ENCODE measurements at regions not wholly inside any gene's neighbourhood (a gene's known extent, or its start where the extent isn't known, plus 50 kb on each side); places are given as distances from the start of the nearest gene placed in this dataset.
"Not testable (repeated sequence)": the region's sequence is repeated elsewhere in the genome, so short reads cannot be mapped to it uniquely, and the experiment has no call there.

GRCh38 chr6:144361016-144361415 lies 75.9 kb downstream of the UTRN start:
- Mint-ChIP-seq H3K9me3 (no peaks in the 10 kb centered on the region), H3K27ac (no peak overlapping the region), H3K27me3 (no peaks in the 10 kb centered on the region), H3K36me3 (no peaks in the 10 kb centered on the region), H3K4me3 (no peak overlapping the region), H3K4me1 (ENCODE audit: low read depth) (peaks cover 73% of the 10 kb centered on the region)
- CTCF ChIA-PET = interaction anchor here (1.6 kb wide), 1 partner anchor 14 kb away, joined by 5 read pairs; no protein-coding TSS in a partner anchor
- DNase-seq = no peak
- intact Hi-C loops (cut with micrococcal nuclease) = no loop called here
- POLR2A ChIA-PET = interaction anchor here (0.7 to 1.2 kb wide), 3 partner anchors 11 to 19 kb away, joined by 3 to 4 read pairs (median 3); no protein-coding TSS in a partner anchor

DNA sequence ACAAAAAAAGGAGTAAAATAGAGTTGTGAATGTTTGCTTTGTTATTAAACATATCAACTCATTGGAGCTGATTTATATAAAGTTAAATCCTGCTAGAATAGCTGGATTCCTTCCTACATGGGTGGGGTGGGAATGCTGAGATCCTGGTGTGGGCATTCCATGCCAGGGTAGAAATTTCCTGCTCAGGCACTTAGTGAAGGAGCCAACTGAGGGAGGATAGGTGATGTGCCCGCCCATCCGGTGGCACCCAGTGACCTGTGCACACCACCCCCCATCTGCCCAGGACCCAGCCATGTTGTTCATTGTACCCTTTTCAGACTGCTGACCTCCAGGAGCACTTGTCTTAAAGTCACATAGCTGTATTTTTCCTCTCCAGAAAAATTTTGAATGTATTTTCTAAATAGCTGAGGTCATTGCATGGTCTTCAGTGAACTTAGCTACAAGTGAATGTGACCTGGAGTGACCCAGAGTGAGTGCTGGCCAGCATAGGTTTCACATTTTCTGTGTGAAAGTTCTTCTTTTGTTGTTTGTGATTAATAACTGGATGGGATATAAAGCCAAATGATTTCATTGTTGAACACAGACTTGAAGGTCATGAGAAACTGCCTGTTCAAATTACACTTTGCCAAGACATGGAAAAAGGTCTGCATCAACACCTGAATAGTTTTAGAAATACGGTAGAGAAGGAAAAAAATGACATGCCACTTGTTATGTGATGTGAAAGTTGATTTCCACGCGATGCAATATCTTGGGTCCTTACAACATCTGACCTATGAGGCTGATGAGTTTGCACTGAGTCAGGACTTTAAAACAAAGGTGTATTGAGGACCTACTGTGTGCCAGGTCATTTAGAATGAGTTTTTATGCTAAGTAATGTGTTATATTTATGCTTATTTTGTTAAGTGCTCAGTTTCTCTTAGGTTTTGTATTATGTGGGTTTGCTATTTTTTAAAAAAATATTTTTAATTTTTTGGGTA lies 77.2 kb downstream of the UTRN start:
- peaks cover 65% of the 10 kb centered on the region for H3K4me1 Mint-ChIP-seq (ENCODE audit: low read depth)
- no peaks in the 10 kb centered on the region for H3K9me3 Mint-ChIP-seq
- no peak overlapping the region for H3K4me3 Mint-ChIP-seq
- H3K27me3 Mint-ChIP-seq = no peaks in the 10 kb centered on the region
- DNase-seq = no peak
- ChIA-PET CTCF (no interaction called here), POLR2A (interaction anchor here (0.9 to 1.3 kb wide), 2 partner anchors 16 to 26 kb away, joined by 3 to 4 read pairs; no protein-coding TSS in a partner anchor)
- intact Hi-C loops (cut with micrococcal nuclease) = loop anchor here (1.0 kb wide), 1 partner anchor 8 kb away; no protein-coding TSS in a partner anchor
- peak overlapping the region; percentile 13 for H3K27ac Mint-ChIP-seq
- H3K36me3 Mint-ChIP-seq = no peaks in the 10 kb centered on the region

DNA sequence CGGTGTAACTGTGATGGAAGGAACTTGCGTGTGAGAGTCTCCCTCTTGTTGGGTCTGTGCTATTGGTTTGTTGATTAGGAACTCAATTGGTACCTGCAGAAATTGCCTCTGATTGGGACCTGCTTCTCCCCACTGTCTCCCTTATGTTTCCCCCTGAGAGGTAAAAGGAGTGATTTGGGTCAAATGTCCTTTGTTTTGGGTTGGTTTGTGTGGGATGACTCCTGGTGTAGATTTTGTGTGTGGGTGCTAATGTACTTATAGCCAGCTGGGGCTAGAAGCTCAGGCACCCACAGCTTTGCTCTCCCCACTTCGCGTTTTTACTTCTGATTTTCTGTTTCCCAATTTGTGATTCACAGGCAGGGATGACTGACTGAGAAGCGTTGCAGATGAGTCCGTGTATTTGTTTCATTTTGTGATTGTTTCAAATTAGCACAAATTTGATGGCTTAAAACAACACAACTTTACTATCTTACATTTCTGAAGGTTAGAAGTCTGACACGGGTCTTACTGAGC lies 79.1 kb downstream of the UTRN start:
- peak overlapping the region; percentile 45 for H3K4me3 Mint-ChIP-seq
- ChIA-PET CTCF (interaction anchor here (1.0 kb wide), 2 partner anchors 14 to 265 kb away, joined by 3 to 4 read pairs; no protein-coding TSS in a partner anchor), POLR2A (interaction anchor here (1.0 to 1.4 kb wide), 2 partner anchors 17 to 79 kb away, joined by 3 to 5 read pairs; partner anchors contain the start of gene UTRN)
- peak overlapping the region; percentile 23 for H3K27ac Mint-ChIP-seq
- no peaks in the 10 kb centered on the region for H3K27me3 Mint-ChIP-seq
- intact Hi-C loops (cut with micrococcal nuclease) = no loop called here
- DNase-seq = no peak
- no peaks in the 10 kb centered on the region for H3K9me3 Mint-ChIP-seq
- peaks cover 55% of the 10 kb centered on the region for H3K4me1 Mint-ChIP-seq (ENCODE audit: low read depth)
- peaks cover under 1% of the 10 kb centered on the region for H3K36me3 Mint-ChIP-seq

GRCh38 chr6:144364782-144365181 lies 79.6 kb downstream of the UTRN start:
- intact Hi-C loops (cut with micrococcal nuclease) = no loop called here
- POLR2A ChIA-PET = interaction anchor here (1.4 kb wide), 1 partner anchor 18 kb away, joined by 5 read pairs; no protein-coding TSS in a partner anchor
- H3K36me3 Mint-ChIP-seq = peaks cover 6% of the 10 kb centered on the region
- H3K9me3 Mint-ChIP-seq = peaks cover 4% of the 10 kb centered on the region
- peaks cover 57% of the 10 kb centered on the region for H3K4me1 Mint-ChIP-seq (ENCODE audit: low read depth)
- H3K4me3 Mint-ChIP-seq = peak overlapping the region; percentile 45
- peak overlapping the region; percentile 23 for H3K27ac Mint-ChIP-seq
- H3K27me3 Mint-ChIP-seq = no peaks in the 10 kb centered on the region
- CTCF ChIA-PET = interaction anchor here (1.0 kb wide), 1 partner anchor 14 kb away, joined by 4 read pairs; no protein-coding TSS in a partner anchor
- DNase-seq = no peak

- Mint-ChIP-seq H3K27me3 (no peaks in the 10 kb centered on the region), H3K27ac (no peak overlapping the region), H3K4me3 (no peak overlapping the region), H3K9me3 (peaks cover 6% of the 10 kb centered on the region), H3K36me3 (peaks cover 8% of the 10 kb centered on the region), H3K4me1 (ENCODE audit: low read depth) (peaks cover 56% of the 10 kb centered on the region)
- ChIA-PET POLR2A (no interaction called here), CTCF (no interaction called here)
- DNase-seq = no peak
- intact Hi-C loops (cut with micrococcal nuclease) = no loop called here
Observed at GRCh38 chr6:144365271-144365670, 80.1 kb downstream of the UTRN start.

GRCh38 chr6:144369696-144370095 lies 84.6 kb downstream of the UTRN start:
- CTCF ChIA-PET = interaction anchor here (0.8 kb wide), 1 partner anchor 41 kb away, joined by 3 read pairs; no protein-coding TSS in a partner anchor
- H3K27me3 Mint-ChIP-seq; intact Hi-C loops (cut with micrococcal nuclease); H3K4me3 Mint-ChIP-seq; POLR2A ChIA-PET; H3K9me3 Mint-ChIP-seq; DNase-seq; H3K27ac Mint-ChIP-seq: not testable (repeated sequence)
- Mint-ChIP-seq H3K4me1 (ENCODE audit: low read depth) (peaks cover 35% of the 10 kb centered on the region), H3K36me3 (peaks cover 14% of the 10 kb centered on the region)

- ChIA-PET CTCF (interaction anchor here (0.6 kb wide), 1 partner anchor 181 kb away, joined by 3 read pairs; no protein-coding TSS in a partner anchor), POLR2A (no interaction called here)
- H3K9me3 Mint-ChIP-seq = peaks cover 6% of the 10 kb centered on the region
- peaks cover 14% of the 10 kb centered on the region for H3K36me3 Mint-ChIP-seq
- DNase-seq = no peak
- no peak overlapping the region for H3K27ac Mint-ChIP-seq
- intact Hi-C loops (cut with micrococcal nuclease) = no loop called here
- no peak overlapping the region for H3K4me3 Mint-ChIP-seq
- peaks cover 31% of the 10 kb centered on the region for H3K4me1 Mint-ChIP-seq (ENCODE audit: low read depth)
- no peaks in the 10 kb centered on the region for H3K27me3 Mint-ChIP-seq
Observed at GRCh38 chr6:144372116-144372515, 87.0 kb downstream of the UTRN start.

GRCh38 chr6:144372611-144373594 lies 87.8 kb downstream of the UTRN start:
- H3K4me3 Mint-ChIP-seq = no peak overlapping the region
- H3K27ac Mint-ChIP-seq = no peak overlapping the region
- no peaks in the 10 kb centered on the region for H3K27me3 Mint-ChIP-seq
- intact Hi-C loops (cut with micrococcal nuclease) = no loop called here
- ChIA-PET CTCF (no interaction called here), POLR2A (no interaction called here)
- peaks cover 39% of the 10 kb centered on the region for H3K4me1 Mint-ChIP-seq (ENCODE audit: low read depth)
- H3K36me3 Mint-ChIP-seq = peaks cover 14% of the 10 kb centered on the region
- no peak for DNase-seq
- peaks cover 6% of the 10 kb centered on the region for H3K9me3 Mint-ChIP-seq

- H3K4me1 Mint-ChIP-seq (ENCODE audit: low read depth) = peaks cover 53% of the 10 kb centered on the region
- CTCF ChIA-PET; H3K27me3 Mint-ChIP-seq; H3K9me3 Mint-ChIP-seq; DNase-seq; H3K4me3 Mint-ChIP-seq; intact Hi-C loops (cut with micrococcal nuclease); POLR2A ChIA-PET; H3K27ac Mint-ChIP-seq: not testable (repeated sequence)
- peaks cover 11% of the 10 kb centered on the region for H3K36me3 Mint-ChIP-seq
Observed at GRCh38 chr6:144374525-144374924, 89.4 kb downstream of the UTRN start.

GRCh38 chr6:144377586-144378210 lies 92.6 kb downstream of the UTRN start:
- Mint-ChIP-seq H3K4me3 (no peak overlapping the region), H3K4me1 (ENCODE audit: low read depth) (peaks cover 39% of the 10 kb centered on the region), H3K27ac (no peak overlapping the region), H3K27me3 (no peaks in the 10 kb centered on the region), H3K9me3 (peaks cover 16% of the 10 kb centered on the region), H3K36me3 (peaks cover 13% of the 10 kb centered on the region)
- ChIA-PET CTCF (interaction anchor here (1.8 kb wide), 1 partner anchor 13 kb away, joined by 4 read pairs; no protein-coding TSS in a partner anchor), POLR2A (no interaction called here)
- intact Hi-C loops (cut with micrococcal nuclease) = no loop called here
- peak; percentile 25 for DNase-seq

DNA sequence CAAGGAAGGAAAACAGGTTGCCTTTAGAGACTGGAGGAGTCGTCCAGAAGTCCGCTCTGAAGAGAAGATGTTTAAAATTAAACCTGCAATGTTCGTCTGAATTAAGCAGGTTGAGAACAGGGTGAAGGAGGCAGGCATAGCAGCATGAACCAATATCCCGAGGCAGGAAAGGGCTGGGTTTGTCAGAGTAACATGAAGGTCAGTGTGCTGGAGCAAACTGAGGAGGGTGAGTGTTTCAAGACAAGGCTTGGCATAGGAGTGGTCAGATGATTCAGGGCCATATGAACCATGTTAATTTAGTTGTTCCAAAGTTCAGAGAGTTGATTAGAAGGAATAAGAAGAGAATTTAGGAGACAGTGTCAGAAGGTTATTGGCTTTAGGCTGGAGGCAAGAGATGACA lies 93.3 kb downstream of the UTRN start:
- Mint-ChIP-seq H3K27ac (no peak overlapping the region), H3K36me3 (peaks cover 13% of the 10 kb centered on the region), H3K27me3 (no peaks in the 10 kb centered on the region), H3K9me3 (peaks cover 16% of the 10 kb centered on the region), H3K4me3 (no peak overlapping the region), H3K4me1 (ENCODE audit: low read depth) (peaks cover 36% of the 10 kb centered on the region)
- DNase-seq = no peak
- CTCF ChIA-PET = interaction anchor here (1.8 kb wide), 1 partner anchor 14 kb away, joined by 4 read pairs; no protein-coding TSS in a partner anchor
- intact Hi-C loops (cut with micrococcal nuclease) = no loop called here
- POLR2A ChIA-PET = interaction anchor here (1.1 kb wide), 1 partner anchor 9 kb away, joined by 3 read pairs; no protein-coding TSS in a partner anchor

Measured in activated CD4-positive, alpha-beta memory T cell treated with anti-CD3 and anti-CD28 coated beads for 36 hours (primary cell).